ENCODE measurements at regions not wholly inside any gene's neighbourhood (a gene's known extent, or its start where the extent isn't known, plus 50 kb on each side); places are given as distances from the start of the nearest gene placed in this dataset.

DNA sequence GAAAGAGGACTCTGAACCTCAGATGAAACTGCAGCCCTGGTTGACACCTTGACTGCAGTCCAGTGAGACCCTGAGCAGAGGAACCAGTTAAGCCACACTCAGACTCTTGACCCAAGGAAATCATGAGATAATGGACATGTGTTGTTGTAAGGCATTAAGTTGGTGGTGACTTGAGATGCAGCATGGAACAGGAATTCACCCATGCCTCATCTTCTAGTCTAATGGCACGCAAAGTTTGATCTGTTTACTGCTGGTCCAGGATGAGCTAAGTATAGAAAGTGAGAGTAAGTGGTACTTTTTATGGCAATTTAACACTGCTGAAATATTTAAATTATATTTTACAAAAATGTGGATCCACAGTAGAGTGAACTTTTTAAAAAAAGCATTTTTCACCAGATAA is 51.3 kb upstream of the LTBP1 start:
- H3K4me2 ChIP-seq: no peak overlapping the region
- WGBS (ENCODE audit: missing lambda C conversion rate): 86% methylated on average over 1 of the region's 1 CpG
- peaks cover 8% of the 10 kb centered on the region; the same call in 1 of the 3 replicates for H3K9me3 ChIP-seq
- ATAC-seq (no peak), DNase-seq (ENCODE audit: low read depth in 1 of 2, low spot score in 1 of 2) (no peak), FAIRE-seq (no peak)
- H3K27ac ChIP-seq: no peak overlapping the region
- ChIA-PET CTCF (no interaction called here), POLR2A (no interaction called here)
- no peak overlapping the region for H3K4me3 ChIP-seq
- no peaks in the 10 kb centered on the region for H3K4me1 ChIP-seq
- TF ChIP-seq HDAC2 (IDR thresholded peaks at IDR 0.05) (no peak), NR3C1 (IDR thresholded peaks at IDR 0.05) (no peak), POLR2A (IDR thresholded peaks at IDR 0.05; ENCODE audit: low read length) (no peak), HOXA7 (CRISPR knock-in tag; IDR thresholded peaks at IDR 0.05) (no peak), MYC (IDR thresholded peaks at IDR 0.05; ENCODE audit: borderline replicate concordance, low read length) (no peak), CHD2 (IDR thresholded peaks at IDR 0.05; ENCODE audit: low read length, partially characterized antibody) (no peak), CEBPB (IDR thresholded peaks at IDR 0.05) (no peak), SREBF2 (IDR thresholded peaks at IDR 0.05) (no peak), GATA3 (IDR thresholded peaks at IDR 0.05; ENCODE audit: borderline replicate concordance) (no peak), EP300 (IDR thresholded peaks at IDR 0.05) (no peak), CHD4 (IDR thresholded peaks at IDR 0.05; ENCODE audit: borderline replicate concordance) (no peak), HEYL (CRISPR knock-in tag; IDR thresholded peaks at IDR 0.05) (no peak), TP53 (CRISPR knock-in tag; IDR thresholded peaks at IDR 0.05) (no peak), FOSL2 (IDR thresholded peaks at IDR 0.05) (no peak), FOSL2 (CRISPR knock-in tag; IDR thresholded peaks at IDR 0.05) (no peak), RARB (CRISPR knock-in tag; IDR thresholded peaks at IDR 0.05) (no peak)
- TF ChIP-seq, protein P1, sequence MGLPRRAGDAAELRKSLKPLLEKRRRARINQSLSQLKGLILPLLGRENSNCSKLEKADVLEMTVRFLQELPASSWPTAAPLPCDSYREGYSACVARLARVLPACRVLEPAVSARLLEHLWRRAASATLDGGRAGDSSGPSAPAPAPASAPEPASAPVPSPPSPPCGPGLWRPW (IDR thresholded peaks at IDR 0.05): no peak
- TF ChIP-seq, protein P2, sequence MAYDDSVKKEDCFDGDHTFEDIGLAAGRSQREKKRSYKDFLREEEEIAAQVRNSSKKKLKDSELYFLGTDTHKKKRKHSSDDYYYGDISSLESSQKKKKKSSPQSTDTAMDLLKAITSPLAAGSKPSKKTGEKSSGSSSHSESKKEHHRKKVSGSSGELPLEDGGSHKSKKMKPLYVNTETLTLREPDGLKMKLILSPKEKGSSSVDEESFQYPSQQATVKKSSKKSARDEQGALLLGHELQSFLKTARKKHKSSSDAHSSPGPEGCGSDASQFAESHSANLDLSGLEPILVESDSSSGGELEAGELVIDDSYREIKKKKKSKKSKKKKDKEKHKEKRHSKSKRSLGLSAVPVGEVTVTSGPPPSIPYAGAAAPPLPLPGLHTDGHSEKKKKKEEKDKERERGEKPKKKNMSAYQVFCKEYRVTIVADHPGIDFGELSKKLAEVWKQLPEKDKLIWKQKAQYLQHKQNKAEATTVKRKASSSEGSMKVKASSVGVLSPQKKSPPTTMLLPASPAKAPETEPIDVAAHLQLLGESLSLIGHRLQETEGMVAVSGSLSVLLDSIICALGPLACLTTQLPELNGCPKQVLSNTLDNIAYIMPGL (CRISPR knock-in tag; IDR thresholded peaks at IDR 0.05; ENCODE audit: borderline replicate concordance): no peak
- TF ChIP-seq, protein P3, sequence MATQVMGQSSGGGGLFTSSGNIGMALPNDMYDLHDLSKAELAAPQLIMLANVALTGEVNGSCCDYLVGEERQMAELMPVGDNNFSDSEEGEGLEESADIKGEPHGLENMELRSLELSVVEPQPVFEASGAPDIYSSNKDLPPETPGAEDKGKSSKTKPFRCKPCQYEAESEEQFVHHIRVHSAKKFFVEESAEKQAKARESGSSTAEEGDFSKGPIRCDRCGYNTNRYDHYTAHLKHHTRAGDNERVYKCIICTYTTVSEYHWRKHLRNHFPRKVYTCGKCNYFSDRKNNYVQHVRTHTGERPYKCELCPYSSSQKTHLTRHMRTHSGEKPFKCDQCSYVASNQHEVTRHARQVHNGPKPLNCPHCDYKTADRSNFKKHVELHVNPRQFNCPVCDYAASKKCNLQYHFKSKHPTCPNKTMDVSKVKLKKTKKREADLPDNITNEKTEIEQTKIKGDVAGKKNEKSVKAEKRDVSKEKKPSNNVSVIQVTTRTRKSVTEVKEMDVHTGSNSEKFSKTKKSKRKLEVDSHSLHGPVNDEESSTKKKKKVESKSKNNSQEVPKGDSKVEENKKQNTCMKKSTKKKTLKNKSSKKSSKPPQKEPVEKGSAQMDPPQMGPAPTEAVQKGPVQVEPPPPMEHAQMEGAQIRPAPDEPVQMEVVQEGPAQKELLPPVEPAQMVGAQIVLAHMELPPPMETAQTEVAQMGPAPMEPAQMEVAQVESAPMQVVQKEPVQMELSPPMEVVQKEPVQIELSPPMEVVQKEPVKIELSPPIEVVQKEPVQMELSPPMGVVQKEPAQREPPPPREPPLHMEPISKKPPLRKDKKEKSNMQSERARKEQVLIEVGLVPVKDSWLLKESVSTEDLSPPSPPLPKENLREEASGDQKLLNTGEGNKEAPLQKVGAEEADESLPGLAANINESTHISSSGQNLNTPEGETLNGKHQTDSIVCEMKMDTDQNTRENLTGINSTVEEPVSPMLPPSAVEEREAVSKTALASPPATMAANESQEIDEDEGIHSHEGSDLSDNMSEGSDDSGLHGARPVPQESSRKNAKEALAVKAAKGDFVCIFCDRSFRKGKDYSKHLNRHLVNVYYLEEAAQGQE (IDR thresholded peaks at IDR 0.05): no peak

Measured in A549 (cell line).